ENCODE measurements at regions not wholly inside any gene's neighbourhood (a gene's known extent, or its start where the extent isn't known, plus 50 kb on each side); places are given as distances from the start of the nearest gene placed in this dataset.

DNA sequence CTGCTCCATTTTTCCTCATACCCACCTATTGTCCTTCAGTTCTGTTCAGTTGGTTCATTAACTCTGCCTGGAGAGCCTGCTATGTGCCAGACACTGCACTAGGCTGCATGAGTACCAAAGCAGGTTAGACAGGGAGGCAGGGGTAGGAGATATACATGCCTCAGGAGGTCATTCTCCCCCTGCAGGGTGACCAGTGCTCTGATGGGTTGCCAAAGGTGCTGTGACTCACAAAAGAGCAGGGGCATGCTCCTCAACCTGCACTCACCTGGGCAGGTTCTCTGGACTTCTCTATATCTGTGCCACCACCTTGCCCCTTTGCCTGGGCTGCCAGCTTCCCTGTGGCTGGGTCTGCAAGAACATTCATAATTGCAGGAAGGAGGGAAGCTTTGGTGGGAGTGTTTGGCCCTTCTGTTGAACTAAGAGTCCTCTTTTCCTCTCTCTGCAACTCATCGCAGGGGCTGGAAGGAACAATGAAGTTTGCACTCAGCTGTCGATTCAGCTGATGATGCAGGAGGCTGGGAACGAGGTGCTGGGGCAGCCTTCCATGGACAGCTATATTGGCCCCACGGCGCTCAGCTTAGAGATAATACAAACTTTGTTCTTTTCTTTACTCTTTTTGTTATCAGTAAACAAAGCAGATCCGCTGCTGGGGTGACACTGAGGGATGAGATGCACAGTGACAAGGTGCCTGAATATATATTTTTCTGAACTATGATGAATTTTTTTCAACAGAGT, 356.4 kb upstream of the PLXNA2 start:
- Histone ChIP-seq H3K36me3 (no peaks in the 10 kb centered on the region), H3K4me1 (no peaks in the 10 kb centered on the region), H3K27ac (no peak overlapping the region), H3K4me3 (no peak overlapping the region), H3K27me3 (no peaks in the 10 kb centered on the region), H3K9me3 (no peaks in the 10 kb centered on the region)
- TF ChIP-seq EP300 (IDR thresholded peaks at IDR 0.05; ENCODE audit: low read depth), result no peak
- TF ChIP-seq, protein P1, sequence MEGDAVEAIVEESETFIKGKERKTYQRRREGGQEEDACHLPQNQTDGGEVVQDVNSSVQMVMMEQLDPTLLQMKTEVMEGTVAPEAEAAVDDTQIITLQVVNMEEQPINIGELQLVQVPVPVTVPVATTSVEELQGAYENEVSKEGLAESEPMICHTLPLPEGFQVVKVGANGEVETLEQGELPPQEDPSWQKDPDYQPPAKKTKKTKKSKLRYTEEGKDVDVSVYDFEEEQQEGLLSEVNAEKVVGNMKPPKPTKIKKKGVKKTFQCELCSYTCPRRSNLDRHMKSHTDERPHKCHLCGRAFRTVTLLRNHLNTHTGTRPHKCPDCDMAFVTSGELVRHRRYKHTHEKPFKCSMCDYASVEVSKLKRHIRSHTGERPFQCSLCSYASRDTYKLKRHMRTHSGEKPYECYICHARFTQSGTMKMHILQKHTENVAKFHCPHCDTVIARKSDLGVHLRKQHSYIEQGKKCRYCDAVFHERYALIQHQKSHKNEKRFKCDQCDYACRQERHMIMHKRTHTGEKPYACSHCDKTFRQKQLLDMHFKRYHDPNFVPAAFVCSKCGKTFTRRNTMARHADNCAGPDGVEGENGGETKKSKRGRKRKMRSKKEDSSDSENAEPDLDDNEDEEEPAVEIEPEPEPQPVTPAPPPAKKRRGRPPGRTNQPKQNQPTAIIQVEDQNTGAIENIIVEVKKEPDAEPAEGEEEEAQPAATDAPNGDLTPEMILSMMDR (IDR thresholded peaks at IDR 0.05), result no peak
- TF ChIP-seq POLR2A (IDR thresholded peaks at IDR 0.05), result no peak
- TF ChIP-seq POLR2AphosphoS5 (IDR thresholded peaks at IDR 0.05), result no peak
- intact Hi-C loops (cut with DNase I; ENCODE audit: low total_unique reads), result no loop called here
- no peak for DNase-seq
- 40 to 65% methylated on average over 1 to 6 of the region's 6 CpGs for WGBS, 2 donors (ENCODE audit: low coverage in 1 of 2)
- in situ Hi-C loops (cut with MboI; ENCODE audit: low pct_ligation_motif_present in 1 of 4, low pct_unique_long_range_greater_than_20kb in 1 of 4, low sequenced_read_pairs in 3 of 4), result no loop called here

DNA sequence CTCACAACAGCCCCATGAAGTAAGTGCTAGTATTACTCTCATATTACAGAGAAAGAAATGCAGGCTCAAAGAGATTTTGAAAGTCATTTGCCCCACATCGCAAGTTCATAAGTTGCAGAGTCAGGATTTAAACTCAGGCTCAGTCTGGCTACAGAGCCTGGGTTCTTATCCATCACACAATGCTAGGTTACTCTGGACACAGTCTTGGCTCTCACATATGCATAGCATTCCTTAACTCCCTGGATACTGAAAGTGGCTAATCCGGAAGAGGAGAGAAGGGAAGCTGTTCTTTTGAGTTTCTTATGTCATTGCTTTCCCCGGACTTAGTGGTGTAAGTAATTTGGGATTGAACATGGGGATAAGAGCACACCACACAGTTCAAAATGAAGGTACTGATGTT, 357.4 kb upstream of the PLXNA2 start:
- Histone ChIP-seq H3K9me3 (no peaks in the 10 kb centered on the region), H3K4me3 (no peak overlapping the region), H3K4me1 (no peaks in the 10 kb centered on the region), H3K27ac (no peak overlapping the region), H3K27me3 (no peaks in the 10 kb centered on the region), H3K36me3 (no peaks in the 10 kb centered on the region)
- no peak for DNase-seq
- intact Hi-C loops (cut with DNase I; ENCODE audit: low total_unique reads), result no loop called here
- 36 to 58% methylated on average over 3 of the region's 3 CpGs for WGBS, 2 donors (ENCODE audit: low coverage in 1 of 2)
- in situ Hi-C loops (cut with MboI; ENCODE audit: low pct_ligation_motif_present in 1 of 4, low pct_unique_long_range_greater_than_20kb in 1 of 4, low sequenced_read_pairs in 3 of 4), result no loop called here
- TF ChIP-seq POLR2AphosphoS5 (IDR thresholded peaks at IDR 0.05) (no peak), POLR2A (IDR thresholded peaks at IDR 0.05) (no peak), EP300 (IDR thresholded peaks at IDR 0.05; ENCODE audit: low read depth) (no peak)
- TF ChIP-seq, protein P1 (IDR thresholded peaks at IDR 0.05), result no peak

DNA sequence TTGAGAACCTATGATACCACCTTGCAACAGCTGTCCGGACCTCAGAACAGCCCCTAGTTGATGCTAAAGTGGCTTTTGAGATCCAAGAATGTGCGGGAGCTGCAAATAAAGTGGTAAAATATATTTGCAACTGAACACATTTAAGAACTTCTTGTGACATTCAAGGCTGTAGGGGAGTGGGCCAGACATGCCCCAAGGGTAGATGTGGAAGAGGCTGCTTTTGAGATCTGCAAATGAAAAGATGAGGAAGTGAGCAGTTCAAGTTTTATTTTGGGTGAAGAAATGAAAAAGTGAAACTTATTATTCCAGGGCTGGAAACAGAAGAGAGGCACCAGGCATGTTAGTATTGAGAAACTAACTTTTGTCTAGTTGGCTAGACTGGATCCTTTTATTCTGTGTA, 359.5 kb upstream of the PLXNA2 start:
- no peak overlapping the region for H3K4me3 ChIP-seq
- intact Hi-C loops (cut with DNase I; ENCODE audit: low total_unique reads) (no loop called here), in situ Hi-C loops (cut with MboI; ENCODE audit: low pct_ligation_motif_present in 1 of 4, low pct_unique_long_range_greater_than_20kb in 1 of 4, low sequenced_read_pairs in 3 of 4) (no loop called here)
- H3K27me3 ChIP-seq, result no peaks in the 10 kb centered on the region
- DNase-seq, result no peak
- no peaks in the 10 kb centered on the region for H3K4me1 ChIP-seq
- TF ChIP-seq EP300 (IDR thresholded peaks at IDR 0.05; ENCODE audit: low read depth) (no peak), POLR2A (IDR thresholded peaks at IDR 0.05) (no peak), POLR2AphosphoS5 (IDR thresholded peaks at IDR 0.05) (no peak)
- TF ChIP-seq, protein P1 (IDR thresholded peaks at IDR 0.05), result no peak
- no peaks in the 10 kb centered on the region for H3K36me3 ChIP-seq
- no peak overlapping the region for H3K27ac ChIP-seq
- no peaks in the 10 kb centered on the region for H3K9me3 ChIP-seq
- 31% methylated on average over 2 of the region's 2 CpGs; no CpG with 5 or more reads in 1 of the 2 donors for WGBS, 2 donors (ENCODE audit: low coverage in 1 of 2)

DNA sequence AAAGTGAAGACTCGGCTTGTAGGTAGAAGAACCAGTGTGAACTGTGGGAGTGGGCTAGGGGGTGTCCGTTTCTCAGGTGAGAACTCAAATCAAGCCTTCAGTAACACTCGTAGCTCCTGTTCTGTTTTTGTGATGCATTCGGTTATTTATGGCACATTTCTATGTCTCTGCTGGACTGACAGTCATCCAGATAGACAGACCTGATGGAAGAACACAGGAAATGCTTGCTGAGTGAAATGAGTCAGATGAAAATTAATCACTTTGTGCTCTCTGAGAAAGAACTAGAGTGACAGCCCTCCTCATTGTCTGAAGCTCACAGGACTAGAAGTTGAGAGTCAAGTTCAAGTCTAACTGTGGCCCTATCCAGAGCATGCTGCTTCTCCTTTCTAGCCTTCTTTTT, 360.1 kb upstream of the PLXNA2 start:
- Histone ChIP-seq H3K9me3 (no peaks in the 10 kb centered on the region), H3K27ac (no peak overlapping the region), H3K36me3 (no peaks in the 10 kb centered on the region), H3K4me3 (no peak overlapping the region), H3K27me3 (no peaks in the 10 kb centered on the region), H3K4me1 (no peaks in the 10 kb centered on the region)
- in situ Hi-C loops (cut with MboI; ENCODE audit: low pct_ligation_motif_present in 1 of 4, low pct_unique_long_range_greater_than_20kb in 1 of 4, low sequenced_read_pairs in 3 of 4), result no loop called here
- TF ChIP-seq POLR2A (IDR thresholded peaks at IDR 0.05) (no peak), EP300 (IDR thresholded peaks at IDR 0.05; ENCODE audit: low read depth) (no peak), POLR2AphosphoS5 (IDR thresholded peaks at IDR 0.05) (no peak)
- TF ChIP-seq, protein P1 (IDR thresholded peaks at IDR 0.05), result no peak
- WGBS, 2 donors (ENCODE audit: low coverage in 1 of 2), result 61 to 81% methylated on average over 3 to 4 of the region's 4 CpGs
- intact Hi-C loops (cut with DNase I; ENCODE audit: low total_unique reads), result no loop called here
- no peak for DNase-seq
